Amniotic stem cell (primary cell): ENCODE measurements at regions not wholly inside any gene's neighbourhood (a gene's known extent, or its start where the extent isn't known, plus 50 kb on each side); places are given as distances from the start of the nearest gene placed in this dataset.

Source experiments
- DNase-seq: peaks from one replicate; lab custom pipeline; 2025; lab: John Stamatoyannopoulos, UW

- no peak for DNase-seq
Observed at GRCh38 chr4:152021788-152022438, 261.1 kb upstream of the GATB start.

GRCh38 chr4:152020073-152020472, 259.3 kb upstream of the GATB start:
- no peak for DNase-seq

- no peak for DNase-seq
Observed at GRCh38 chr4:152016303-152016620, 255.5 kb upstream of the GATB start.

DNA sequence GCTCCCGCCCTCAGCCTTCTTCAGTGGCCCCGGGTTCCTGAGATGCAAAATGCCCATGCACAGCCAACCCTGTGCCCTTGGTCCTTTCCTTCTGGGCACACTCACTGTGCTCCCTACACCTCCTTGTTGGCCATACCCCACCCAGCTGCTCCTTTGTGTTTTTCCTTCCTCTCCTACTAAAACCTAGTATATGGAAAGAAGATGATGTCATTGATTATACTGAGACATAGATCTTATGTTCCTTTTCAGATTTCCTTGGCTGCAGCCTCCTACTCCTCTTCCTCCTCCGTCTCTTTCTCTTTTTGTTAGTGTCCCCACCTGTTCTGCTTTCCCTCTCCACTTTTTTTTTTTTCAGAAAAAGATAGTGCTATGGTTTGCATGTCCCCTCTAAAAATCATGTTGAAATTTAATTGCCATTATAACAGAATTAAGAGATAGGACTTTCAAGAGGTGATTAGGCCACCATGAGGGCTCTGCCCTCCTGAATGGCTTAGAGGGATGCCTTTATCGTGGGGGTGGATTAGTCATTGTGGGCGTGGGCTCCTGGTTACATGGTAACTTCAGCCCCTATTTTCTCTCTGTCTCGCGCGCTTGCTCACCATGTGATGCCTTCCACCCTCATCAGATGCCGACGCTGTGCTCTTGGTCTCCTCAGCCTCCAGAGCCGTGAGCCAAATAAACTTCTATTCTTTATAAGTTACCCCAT, 254.9 kb upstream of the GATB start:
- DNase-seq, result no peak

DNA sequence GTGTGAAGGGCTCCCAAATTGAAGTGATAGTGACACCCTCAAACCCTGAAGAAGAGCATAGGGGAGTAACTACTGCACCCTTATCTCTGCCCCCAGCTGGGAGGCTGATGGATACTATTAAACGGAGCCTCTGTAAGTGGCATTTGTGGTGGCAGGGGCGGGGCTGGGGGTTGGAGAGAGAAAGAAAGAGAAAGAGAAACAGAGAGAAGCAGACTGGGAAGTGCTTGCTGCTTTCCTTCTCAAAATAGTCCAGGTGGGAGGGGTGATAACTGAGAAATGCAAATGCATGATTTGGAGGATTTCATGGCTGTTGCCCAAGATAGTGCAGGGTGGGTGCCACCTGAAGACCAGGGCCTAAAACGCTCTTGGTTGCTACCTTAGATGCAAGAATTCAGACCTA, 253.5 kb upstream of the GATB start:
- DNase-seq, result no peak

- no peak for DNase-seq
Observed at GRCh38 chr4:152011469-152011868, 250.7 kb upstream of the GATB start.

- DNase-seq, result no peak
Observed at GRCh38 chr4:152010710-152011079, 249.9 kb upstream of the GATB start.

DNA sequence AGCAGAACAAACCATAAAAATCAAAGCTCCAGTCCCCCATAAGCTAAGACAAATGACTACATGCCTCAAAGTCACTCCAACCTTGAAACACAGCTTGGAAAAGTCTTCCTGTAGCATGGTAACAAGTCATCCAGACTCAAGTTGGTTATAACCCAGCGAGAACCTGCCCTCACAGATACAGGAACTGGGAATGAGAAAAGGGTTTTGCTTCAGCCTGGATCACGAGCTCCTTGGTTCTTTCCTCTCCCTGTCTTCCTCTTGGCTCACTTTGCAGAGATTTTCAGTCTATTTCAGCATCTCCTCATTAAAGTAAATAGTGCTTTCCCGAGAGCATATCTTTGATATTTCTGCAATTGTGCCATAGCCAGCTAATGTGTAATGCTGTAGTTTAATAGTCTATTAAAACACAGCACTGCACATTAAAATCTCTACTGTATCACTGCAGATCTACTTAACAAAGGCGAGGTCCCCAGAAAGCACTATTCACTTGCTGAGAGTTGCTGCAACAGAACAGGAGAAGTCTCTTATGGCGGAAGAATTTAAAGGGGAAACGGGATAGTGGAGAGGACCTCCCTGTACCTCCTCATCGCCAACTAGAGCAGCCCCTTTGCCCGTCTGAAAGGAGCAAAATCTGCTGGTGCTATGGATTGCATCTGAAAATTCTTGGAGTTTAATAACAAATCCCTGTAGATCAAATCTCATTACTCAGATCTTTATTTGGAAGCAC, 249.3 kb upstream of the GATB start:
- DNase-seq, result no peak

DNA sequence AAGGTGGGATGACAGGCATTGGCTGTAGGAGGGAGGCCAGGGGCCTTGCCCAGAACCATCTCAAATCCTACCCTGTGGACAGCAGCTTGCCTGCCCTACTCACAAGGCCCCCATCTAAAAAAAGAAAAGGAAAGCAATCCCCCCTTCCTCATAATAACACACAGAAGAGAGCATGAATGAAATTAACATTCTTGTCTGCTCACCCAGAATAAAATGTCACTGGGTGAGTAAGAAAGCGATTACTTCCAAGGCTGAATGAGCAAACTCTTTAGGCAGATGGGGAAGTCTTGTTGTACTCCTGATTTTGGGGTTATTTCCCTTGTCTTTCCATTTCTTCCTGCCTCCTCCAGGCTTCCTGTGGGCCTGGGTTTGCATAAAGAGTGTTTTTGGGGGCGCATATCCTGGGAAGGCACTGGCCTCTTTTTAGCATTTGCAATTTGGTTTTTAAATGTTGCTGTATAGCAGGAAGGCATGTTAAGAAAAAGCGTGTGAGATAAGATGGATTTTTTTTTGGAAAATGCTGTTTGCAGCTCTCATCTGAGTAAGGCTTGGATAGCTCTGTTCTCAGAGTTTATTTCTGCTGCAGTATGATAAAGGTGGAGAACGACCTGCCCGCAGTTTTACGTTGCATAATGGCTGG, 248.3 kb upstream of the GATB start:
- no peak for DNase-seq

DNA sequence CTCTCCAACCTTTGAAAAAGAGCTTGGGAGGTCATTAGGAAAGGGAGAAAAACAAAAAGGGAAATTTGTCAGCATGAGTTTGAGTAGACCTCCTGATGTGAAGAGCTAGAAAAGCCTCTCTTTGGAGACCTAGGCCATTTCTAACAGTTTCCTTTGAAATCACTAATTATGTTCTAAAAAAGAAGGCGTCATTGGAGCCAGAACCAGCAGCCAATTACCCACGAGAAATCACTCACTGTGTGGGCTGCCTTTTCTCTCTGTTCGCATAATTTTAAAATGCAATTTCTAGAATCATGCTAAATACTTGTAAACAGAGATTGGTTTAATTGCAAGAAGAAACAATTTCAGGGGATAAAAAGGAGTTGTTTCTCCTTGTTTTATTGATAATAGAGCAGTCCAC, 246.3 kb upstream of the GATB start:
- no peak for DNase-seq

- no peak for DNase-seq
Observed at GRCh38 chr4:152004801-152005200, 244.0 kb upstream of the GATB start.

DNA sequence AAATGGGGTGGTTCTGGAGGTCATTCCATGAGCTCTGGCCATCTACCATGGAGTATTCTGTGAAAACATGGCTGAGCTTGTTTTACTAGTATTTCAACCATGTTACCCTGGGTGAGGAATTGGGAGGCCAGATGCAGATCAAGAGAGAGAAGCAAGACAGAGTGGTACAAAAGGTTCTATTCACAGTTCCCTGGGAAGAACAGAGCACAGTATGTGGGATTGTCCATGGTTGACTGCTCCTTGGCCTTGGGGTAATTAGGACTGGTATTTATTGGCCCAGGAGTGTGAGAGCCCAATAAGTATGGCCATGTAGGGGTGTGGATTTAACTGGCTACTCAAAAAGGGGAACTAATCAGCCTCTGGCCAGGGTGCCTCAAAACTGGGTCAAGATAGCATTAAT, 239.7 kb upstream of the GATB start:
- no peak for DNase-seq

- no peak for DNase-seq
Observed at GRCh38 chr4:151998723-151999122, 237.9 kb upstream of the GATB start.

DNA sequence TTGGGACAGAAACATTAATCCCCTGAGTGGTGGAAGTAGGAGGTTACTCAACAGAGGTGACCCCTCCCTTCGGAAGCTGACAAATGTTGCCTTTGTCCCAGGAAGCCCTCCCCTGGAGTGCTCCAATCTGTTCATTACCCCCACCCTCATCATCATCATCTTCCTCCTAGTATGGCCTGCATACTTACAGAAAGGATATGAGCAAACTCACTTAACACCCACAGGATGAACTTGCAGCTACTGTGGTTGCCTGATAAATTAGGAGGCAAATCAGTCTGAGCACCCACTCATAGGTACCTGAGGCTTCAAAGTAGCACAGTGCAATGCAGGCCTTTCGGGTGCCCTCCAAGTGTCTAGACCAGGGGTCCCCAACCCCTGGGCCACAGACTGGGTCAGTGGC, 236.7 kb upstream of the GATB start:
- no peak for DNase-seq

DNA sequence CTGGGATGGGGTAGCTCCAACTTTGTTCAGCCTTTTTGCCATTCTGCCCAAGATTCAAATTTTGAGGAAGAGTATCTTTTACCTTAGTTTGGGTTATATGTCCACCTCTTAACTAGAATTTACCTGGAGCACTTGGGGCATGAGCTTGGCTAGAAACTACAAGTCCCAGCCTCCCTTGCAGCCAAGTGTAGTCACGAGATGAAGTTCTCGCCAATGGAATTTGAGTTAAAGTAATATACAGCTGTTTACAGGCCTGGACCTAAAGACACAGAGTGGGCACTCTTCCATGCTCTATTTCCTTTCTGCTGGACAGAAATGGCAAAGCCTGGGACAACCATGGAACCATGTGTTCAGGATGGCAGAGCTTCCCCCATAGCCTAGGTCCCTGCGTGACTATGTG, 233.6 kb upstream of the GATB start:
- DNase-seq, result no peak

DNA sequence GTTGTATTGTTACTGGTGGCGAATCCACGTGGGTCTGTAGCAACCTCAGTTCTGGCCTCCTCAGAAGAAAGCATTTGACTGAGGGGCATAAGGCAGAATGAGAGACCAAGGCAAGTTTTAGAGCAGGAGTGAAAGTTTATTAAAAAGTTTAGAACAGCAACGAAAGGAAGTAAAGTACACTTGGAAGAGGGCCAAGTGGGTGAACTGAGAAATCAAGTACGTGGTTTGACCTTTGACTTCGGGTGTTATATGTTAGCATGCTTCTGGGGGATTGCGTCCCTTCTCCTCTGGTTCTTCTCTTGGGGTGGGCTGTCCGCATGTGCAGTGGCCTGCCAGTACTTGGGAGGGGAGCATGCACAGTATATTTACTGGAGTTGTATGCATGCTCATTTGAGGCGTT, 232.7 kb upstream of the GATB start:
- no peak for DNase-seq

DNA sequence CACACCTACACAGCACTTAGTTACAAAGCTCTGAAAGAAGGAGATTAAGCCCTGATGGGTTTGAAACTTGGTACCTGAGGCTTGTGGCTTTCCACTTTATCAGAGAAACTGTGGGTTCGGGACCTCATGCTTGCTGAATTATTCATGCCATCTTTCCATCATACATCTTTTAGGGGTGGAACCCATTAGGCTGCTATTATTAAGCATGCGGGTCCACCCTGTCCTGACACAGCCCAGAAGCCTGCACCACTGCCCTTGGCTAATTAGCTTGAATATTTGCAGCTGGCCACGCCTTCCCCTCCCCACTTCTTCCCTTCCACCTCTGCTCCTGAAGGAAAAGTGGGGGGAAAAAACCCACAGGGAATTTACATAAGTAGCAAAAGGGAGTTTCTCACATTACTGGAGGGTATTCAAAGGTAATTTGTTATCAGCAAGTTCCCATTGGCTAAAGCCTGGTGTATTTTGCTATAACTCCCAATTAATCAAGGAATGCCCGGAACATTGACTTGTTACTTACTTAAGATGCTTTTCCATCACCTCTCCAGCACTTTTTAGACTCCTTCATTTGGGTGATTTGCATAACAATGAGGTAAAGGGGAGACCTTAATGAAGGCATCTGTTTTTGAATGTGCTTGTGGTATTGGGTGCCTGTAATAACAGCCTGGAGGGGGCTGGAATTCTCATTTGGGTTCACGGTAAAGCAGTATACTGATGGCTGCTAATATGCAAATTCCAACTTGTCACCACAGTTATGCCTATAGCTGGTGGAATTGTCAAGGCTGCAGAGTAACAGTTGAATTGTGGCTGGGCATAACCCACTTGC, 231.7 kb upstream of the GATB start:
- no peak for DNase-seq

DNA sequence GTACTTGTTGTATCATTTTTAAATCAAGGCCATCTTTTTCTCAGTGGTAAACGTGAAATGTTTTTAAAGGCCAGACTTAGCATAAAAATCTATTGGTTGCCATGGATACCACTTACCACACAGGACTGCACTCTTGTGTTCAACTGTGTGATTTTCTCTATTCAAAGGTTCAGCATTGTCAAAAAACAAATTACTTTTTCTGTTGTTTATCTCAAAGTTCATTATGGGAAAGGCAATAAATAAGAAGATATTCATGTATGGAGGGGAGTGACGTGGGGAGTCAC, 231.0 kb upstream of the GATB start:
- no peak for DNase-seq

GRCh38 chr4:151991001-151991883, 230.4 kb upstream of the GATB start:
- DNase-seq, result no peak

DNA sequence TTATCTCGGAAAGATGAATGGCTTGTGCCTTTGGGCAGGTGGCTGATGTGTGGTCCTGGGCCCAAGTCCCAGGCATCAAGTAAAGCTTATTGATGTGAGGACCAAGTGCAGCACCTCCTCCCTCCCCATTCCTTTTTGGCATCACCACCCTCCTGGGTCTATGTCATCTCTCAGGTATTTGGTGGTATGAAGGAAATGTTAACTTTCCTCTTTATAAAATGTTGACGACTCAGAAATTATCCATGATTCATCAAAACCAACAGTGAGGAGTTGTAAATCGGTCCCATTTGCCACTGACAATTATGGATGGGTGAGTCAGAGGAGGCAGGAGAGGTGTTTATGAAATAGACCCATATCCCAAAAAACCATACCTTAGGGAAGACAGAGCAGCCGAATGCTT, 229.4 kb upstream of the GATB start:
- DNase-seq, result no peak

DNA sequence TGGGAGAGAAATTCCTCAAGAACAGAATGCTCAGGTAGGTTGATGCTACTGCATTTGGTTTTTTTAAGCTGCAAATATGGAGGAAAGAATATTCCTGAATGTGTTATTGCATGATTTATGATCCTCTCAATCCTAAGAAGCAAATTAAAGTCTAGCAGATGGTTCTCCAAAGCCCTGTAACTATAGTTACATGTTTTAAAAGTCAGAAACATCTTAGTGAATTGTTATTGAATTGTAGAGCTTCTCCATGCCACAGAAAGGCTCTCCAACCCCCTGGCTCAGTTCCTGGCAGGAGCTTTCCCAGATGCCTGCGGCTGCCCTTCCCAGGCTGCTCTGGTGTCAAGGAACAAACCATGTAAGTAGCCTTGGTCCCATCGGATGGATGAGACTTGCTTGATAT, 227.8 kb upstream of the GATB start:
- DNase-seq, result no peak

GRCh38 chr4:151987606-151988005, 226.8 kb upstream of the GATB start:
- DNase-seq, result no peak
